AG04449 (cell line): ENCODE measurements at regions not wholly inside any gene's neighbourhood (a gene's known extent, or its start where the extent isn't known, plus 50 kb on each side); places are given as distances from the start of the nearest gene placed in this dataset.
"Not testable (repeated sequence)": the region's sequence is repeated elsewhere in the genome, so short reads cannot be mapped to it uniquely, and the experiment has no call there.

Experiments
- CTCF ChIA-PET: fragments of 350-600 bp; formaldehyde crosslinking; extraction: SDS; loops from one replicate; lab custom pipeline; 2021; ENCODE audit warnings: antibody characterized with exemption; lab: Yijun Ruan, JAX
- POLR2A ChIA-PET: fragments of 400-600, 350-600 bp; formaldehyde crosslinking; extraction: SDS; loops from one replicate; lab custom pipeline; 2020; ENCODE audit warnings: antibody characterized with exemption, inconsistent platforms; lab: Yijun Ruan, JAX
- DNase-seq: peaks from one replicate; pipeline ENCODE4 v3.0.0-alpha.2; 2010; ENCODE audit warnings: low read depth, low spot score
- H3K4me3 ChIP-seq: 2 replicates; pipeline ENCODE4 v1.5.1; 2011; ENCODE audit warnings: low read depth, mild to moderate bottlenecking, control low read depth, low read length
- CTCF ChIP-seq: IDR thresholded peaks from one replicate; pipeline ENCODE4 v1.5.1; 2011; ENCODE audit warnings: mild to moderate bottlenecking, moderate library complexity, low read length, control low read depth, inconsistent platforms; ENCODE audit not compliant: insufficient read depth; ENCODE audit errors: missing control alignments

GRCh38 chr5:164146223-164146622 is 640.8 kb downstream of the MAT2B start:
- no peak for TF ChIP-seq CTCF
- POLR2A ChIA-PET, result no interaction called here

GRCh38 chr5:164148292-164148691 is 642.9 kb downstream of the MAT2B start:
- H3K4me3 ChIP-seq, result no peak overlapping the region
- CTCF ChIA-PET, result no interaction called here
- DNase-seq, result no peak
- POLR2A ChIA-PET, result no interaction called here
- no peak for TF ChIP-seq CTCF

More at GRCh38 chr5:164146223-164146622, 640.8 kb downstream of the MAT2B start:
- DNase-seq, result no peak
- no peak overlapping the region for H3K4me3 ChIP-seq
- CTCF ChIA-PET, result no interaction called here

DNA sequence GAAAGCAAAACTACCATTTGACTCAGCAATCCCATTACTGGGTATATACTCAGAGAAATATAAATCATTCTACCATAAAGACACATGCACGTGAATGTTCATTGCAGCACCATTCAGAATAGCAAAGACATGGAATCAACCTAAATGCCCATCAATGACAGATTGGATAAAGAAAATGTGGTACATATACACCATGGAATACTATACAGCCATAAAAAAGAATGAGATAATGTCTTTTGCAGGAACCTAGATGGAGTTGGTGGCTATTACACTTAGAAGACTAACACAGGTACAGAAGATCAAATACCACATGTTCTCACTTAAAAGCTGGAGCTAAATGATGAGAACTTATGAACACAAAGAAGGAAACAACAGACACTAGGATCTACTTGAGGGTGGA is 647.1 kb downstream of the MAT2B start:
- POLR2A ChIA-PET, H3K4me3 ChIP-seq, CTCF ChIA-PET, DNase-seq: not testable (repeated sequence)

DNA sequence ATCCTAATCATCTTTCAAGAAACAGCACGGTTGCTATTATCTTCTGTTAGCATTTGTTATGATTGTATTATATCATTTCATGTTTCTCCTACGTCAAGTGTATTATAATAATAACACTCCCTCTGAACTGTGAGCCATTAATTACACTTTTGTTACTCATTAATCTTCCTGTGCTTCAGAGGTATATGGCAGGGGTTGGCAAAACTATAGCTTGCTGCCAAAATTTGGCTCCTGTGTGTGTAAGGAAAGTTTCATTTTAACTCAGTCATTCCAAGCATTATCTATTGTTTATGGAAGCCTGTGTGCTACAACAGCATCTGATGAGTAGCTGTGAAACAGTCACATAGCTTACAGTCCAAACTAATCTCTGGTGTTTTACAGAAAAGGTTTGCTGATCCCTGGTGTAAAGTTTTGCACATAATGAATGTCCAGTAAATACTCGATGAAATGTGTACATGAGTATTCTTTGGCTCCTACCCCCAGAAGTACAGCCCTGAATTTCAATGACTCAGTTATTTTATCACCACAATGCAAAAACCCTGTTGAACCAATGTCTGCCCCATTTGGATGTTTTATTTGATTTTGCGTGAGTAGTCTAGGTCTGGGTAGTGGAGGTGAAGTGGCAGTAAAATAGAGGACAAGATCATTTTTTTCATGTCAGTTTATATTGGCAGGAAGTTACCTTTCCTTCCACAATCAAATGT is 648.2 kb downstream of the MAT2B start:
- ChIA-PET POLR2A (no interaction called here), CTCF (no interaction called here)
- DNase-seq, result no peak
- no peak overlapping the region for H3K4me3 ChIP-seq
- TF ChIP-seq CTCF, result no peak

DNA sequence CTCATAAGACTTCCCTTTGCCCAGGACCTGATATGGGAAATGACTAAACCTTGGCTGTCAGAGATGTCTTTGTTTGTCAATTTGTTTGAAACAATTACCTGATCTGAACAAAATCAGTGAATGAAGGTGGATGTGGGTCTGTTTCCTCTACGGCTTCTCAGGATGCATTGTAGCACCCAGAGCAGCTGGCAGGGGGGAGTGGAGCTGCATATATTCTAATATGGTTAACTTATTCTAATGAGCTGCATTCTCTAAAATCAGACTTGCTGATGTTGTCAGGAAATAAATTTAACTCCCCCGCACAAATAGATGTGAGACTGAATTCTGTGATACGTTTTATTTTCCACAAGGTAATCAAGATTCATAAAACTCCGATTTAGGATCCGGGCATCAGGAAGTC is 665.4 kb downstream of the MAT2B start:
- CTCF ChIA-PET, result no interaction called here
- POLR2A ChIA-PET, result no interaction called here
- TF ChIP-seq CTCF, result no peak
- DNase-seq, result no peak
- H3K4me3 ChIP-seq, result no peak overlapping the region

DNA sequence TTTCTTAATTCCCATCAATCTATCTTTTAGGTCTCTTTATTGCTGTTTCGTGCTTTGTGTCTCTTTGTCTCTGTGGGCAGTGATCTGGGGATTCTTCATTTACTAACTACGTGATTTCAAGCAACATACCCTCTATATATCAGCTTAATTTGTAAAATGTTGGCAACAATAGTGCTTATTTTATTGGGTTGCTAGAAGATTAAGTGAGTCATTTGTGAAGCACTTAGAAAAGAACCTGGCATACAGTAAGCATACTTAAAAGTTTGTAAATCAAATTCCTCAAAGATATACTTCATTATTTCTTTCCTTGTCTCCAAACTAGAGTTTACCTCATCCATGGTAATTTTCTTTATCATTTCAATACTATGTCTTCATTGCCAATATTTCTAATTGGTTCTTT is 669.7 kb downstream of the MAT2B start:
- no peak for TF ChIP-seq CTCF
- CTCF ChIA-PET, result no interaction called here
- peak; percentile 14 for DNase-seq
- H3K4me3 ChIP-seq, result no peak overlapping the region
- POLR2A ChIA-PET, result no interaction called here

GRCh38 chr5:164179406-164179805 is 674.0 kb downstream of the MAT2B start:
- no peak for DNase-seq
- ChIA-PET POLR2A (no interaction called here), CTCF (no interaction called here)
- no peak for TF ChIP-seq CTCF
- H3K4me3 ChIP-seq, result no peak overlapping the region
